HG03280 (cell line): ENCODE measurements at regions not wholly inside any gene's neighbourhood (a gene's known extent, or its start where the extent isn't known, plus 50 kb on each side); places are given as distances from the start of the nearest gene placed in this dataset.

Experiments used
- ATAC-seq: cut with Tn5 transposase; IDR thresholded peaks from one replicate; pipeline ENCODE4 v1.9.1; 2021; ENCODE audit warnings: mild to moderate bottlenecking, moderate library complexity; ENCODE audit not compliant: unreplicated experiment

- ATAC-seq: no peak
Measured at GRCh38 chr1:38436006-38436405, 389.4 kb upstream of the POU3F1 start.

GRCh38 chr1:38433084-38433722 lies 386.6 kb upstream of the POU3F1 start:
- ATAC-seq: no peak

GRCh38 chr1:38431535-38432376 lies 385.2 kb upstream of the POU3F1 start:
- no peak for ATAC-seq

- no peak for ATAC-seq
Measured at GRCh38 chr1:38430949-38431348, 384.4 kb upstream of the POU3F1 start.

- ATAC-seq: no peak
Measured at GRCh38 chr1:38424677-38425076, 378.1 kb upstream of the POU3F1 start.

GRCh38 chr1:38420666-38421065 lies 374.1 kb upstream of the POU3F1 start:
- ATAC-seq: no peak

GRCh38 chr1:38418195-38419030 lies 371.8 kb upstream of the POU3F1 start:
- ATAC-seq: no peak

GRCh38 chr1:38403667-38404066 lies 357.1 kb upstream of the POU3F1 start:
- ATAC-seq: no peak

GRCh38 chr1:38402230-38402815 lies 355.7 kb upstream of the POU3F1 start:
- no peak for ATAC-seq

- ATAC-seq: no peak
Measured at GRCh38 chr1:38396606-38397005, 350.0 kb upstream of the POU3F1 start.

- no peak for ATAC-seq
Measured at GRCh38 chr1:38394303-38394702, 347.7 kb upstream of the POU3F1 start.

- no peak for ATAC-seq
Measured at GRCh38 chr1:38392861-38393260, 346.3 kb upstream of the POU3F1 start.

GRCh38 chr1:38381256-38381655 lies 334.7 kb upstream of the POU3F1 start:
- no peak for ATAC-seq

- ATAC-seq: no peak
Measured at GRCh38 chr1:38376577-38376976, 330.0 kb upstream of the POU3F1 start.

- no peak for ATAC-seq
Measured at GRCh38 chr1:38375035-38375434, 328.4 kb upstream of the POU3F1 start.

- no peak for ATAC-seq
Measured at GRCh38 chr1:38371505-38371844, 324.9 kb upstream of the POU3F1 start.

GRCh38 chr1:38370716-38371504 lies 324.3 kb upstream of the POU3F1 start:
- ATAC-seq: no peak

- ATAC-seq: no peak
Measured at GRCh38 chr1:38365242-38365641, 318.6 kb upstream of the POU3F1 start.

GRCh38 chr1:38361566-38361965 lies 315.0 kb upstream of the POU3F1 start:
- ATAC-seq: no peak

GRCh38 chr1:38360807-38361206 lies 314.2 kb upstream of the POU3F1 start:
- no peak for ATAC-seq

GRCh38 chr1:38353956-38354355 lies 307.4 kb upstream of the POU3F1 start:
- no peak for ATAC-seq
